Panc1 (cell line): ENCODE measurements at regions not wholly inside any gene's neighbourhood (a gene's known extent, or its start where the extent isn't known, plus 50 kb on each side); places are given as distances from the start of the nearest gene placed in this dataset.

Experiments
- ATAC-seq: fragments of 200-7000 bp; cut with Tn5 transposase; 2 replicates; pipeline ENCODE4 v1.9.1; 2020; ENCODE audit warnings: mild to moderate bottlenecking, moderate library complexity
- BruUV-seq: library from RNA; stranded (reverse); fragments of 400-500 nt; replicated peaks from 2 replicates; lab custom pipeline; 2021; lab: Mats Ljungman, UMichigan
- CTCF ChIA-PET: fragments of 300-600 bp; sonication (Branson Sonifier 250); formaldehyde crosslinking; loops from one replicate; lab custom pipeline; 2022; ENCODE audit warnings: antibody characterized with exemption; lab: Charles Lee
- POLR2A ChIA-PET: fragments of 300-600 bp; sonication (Branson Sonifier 250); formaldehyde crosslinking; loops from one replicate; lab custom pipeline; 2022; ENCODE audit warnings: antibody characterized with exemption; lab: Charles Lee
- DNase-seq: peaks from one replicate; pipeline ENCODE4 v3.0.0-alpha.2; 2010; ENCODE audit warnings: low read depth, low spot score
- H3K27ac ChIP-seq: 2 replicates; pipeline ENCODE4 v1.5.1; 2011; ENCODE audit warnings: mild to moderate bottlenecking, low read length, inconsistent platforms
- H3K27me3 ChIP-seq: fragments of 200-500 bp; sonication (Bioruptor generic); 2 replicates; pipeline ENCODE4 v1.6.0; 2014; ENCODE audit warnings: low read length, inconsistent platforms; ENCODE audit not compliant: control insufficient read depth, insufficient read depth
- H3K36me3 ChIP-seq: fragments of 200-500 bp; sonication (Bioruptor generic); 2 replicates; pipeline ENCODE4 v1.5.1; 2014; ENCODE audit warnings: inconsistent platforms, mild to moderate bottlenecking, low read length, moderate library complexity; ENCODE audit not compliant: control insufficient read depth, insufficient read depth
- H3K4me1 ChIP-seq: 2 replicates; pipeline ENCODE4 v1.5.1; 2011; ENCODE audit warnings: inconsistent platforms, mild to moderate bottlenecking, low read length, moderate library complexity; ENCODE audit not compliant: control insufficient read depth, insufficient read depth
- H3K4me3 ChIP-seq, 2 experiments: 2 replicates each; pipeline ENCODE4 v1.5.1; 2011 to 2012; ENCODE audit warnings: low read depth in 2 of 2, low read length in 2 of 2, mild to moderate bottlenecking in 2 of 2, inconsistent platforms in 1 of 2, moderate library complexity in 1 of 2
- H3K9me3 ChIP-seq: fragments of 200-500 bp; sonication (Bioruptor generic); 2 replicates; pipeline ENCODE4 v1.5.1; 2014; ENCODE audit warnings: low read depth, mild to moderate bottlenecking, inconsistent platforms, low read length, moderate library complexity; ENCODE audit not compliant: control insufficient read depth, insufficient read depth
- POLR2AphosphoS5 ChIP-seq: IDR thresholded peaks from 2 replicates; pipeline ENCODE4 v1.6.1; 2012; ENCODE audit warnings: mild to moderate bottlenecking, low read depth, low read length, moderate library complexity
- SIN3A ChIP-seq: IDR thresholded peaks from 2 replicates; pipeline ENCODE4 v1.6.1; 2012; ENCODE audit warnings: low read depth, mild to moderate bottlenecking, low read length, moderate library complexity, borderline replicate concordance; ENCODE audit not compliant: insufficient read depth
- TCF7L2 ChIP-seq: IDR thresholded peaks from 2 replicates; pipeline ENCODE4 v1.6.1; 2011; ENCODE audit warnings: mild to moderate bottlenecking, low read depth, low read length, inconsistent platforms
- in situ Hi-C: cut with HindIII; loops from 2 replicates; pipeline ENCODE4 v1.10.0; 2016; ENCODE audit warnings: low sequenced_read_pairs, low pct_unique_long_range_greater_than_20kb
- intact Hi-C: fragments of 100-400 bp; cut with micrococcal nuclease; formaldehyde crosslinking; loops from one replicate; pipeline ENCODE4 v1.10.0; 2022; ENCODE audit not compliant: unreplicated experiment
- TF ChIP-seq, protein P1 (sequence below), 2 experiments: IDR thresholded peaks; 2 replicates each; pipeline ENCODE4 v1.6.1; 2011 to 2012; ENCODE audit warnings: low read depth in 2 of 2, control low read depth in 1 of 2, low read length in 1 of 2, mild to moderate bottlenecking in 1 of 2, moderate library complexity in 1 of 2; ENCODE audit not compliant: insufficient read depth in 1 of 2
- TF ChIP-seq, protein P2 (sequence below): fragments of 450-650 bp; IDR thresholded peaks from 2 replicates; pipeline ENCODE4 v1.5.1; 2017; ENCODE audit warnings: mild to moderate bottlenecking

DNA sequence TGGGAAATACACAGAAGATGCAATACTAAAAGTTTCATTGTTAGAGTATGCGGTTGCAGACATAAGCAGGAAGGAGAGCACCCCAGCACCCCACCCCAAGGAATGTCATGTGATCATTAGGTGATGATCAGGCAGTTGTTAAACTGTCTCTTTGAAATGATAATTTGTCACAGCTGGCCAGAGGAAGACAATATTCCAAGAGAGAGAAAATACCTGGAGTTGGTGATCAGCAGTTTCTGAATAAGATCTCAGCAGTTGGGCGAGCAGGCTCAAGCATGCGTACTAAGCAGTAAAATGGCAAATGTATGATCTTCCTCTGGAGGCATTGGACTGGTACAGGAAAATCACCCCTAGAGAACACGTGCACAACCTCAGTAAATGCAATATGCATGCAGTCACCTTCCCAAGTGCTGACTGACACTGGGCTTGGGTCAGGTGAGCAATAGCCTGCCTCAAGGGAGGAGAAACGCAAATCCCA lies 250.1 kb upstream of the MBL2 start:
- no peaks in the 10 kb centered on the region for H3K9me3 ChIP-seq
- CTCF ChIA-PET = no interaction called here
- no peaks in the 10 kb centered on the region for H3K4me1 ChIP-seq
- intact Hi-C loops (no loop called here), in situ Hi-C loops (no loop called here)
- no peak overlapping the region for H3K27ac ChIP-seq
- no peak for ATAC-seq
- POLR2A ChIA-PET = no interaction called here
- no TSS peak for BruUV-seq
- no peak for DNase-seq
- TF ChIP-seq TCF7L2 = no peak
- no peak for TF ChIP-seq POLR2AphosphoS5
- TF ChIP-seq, protein P1, sequence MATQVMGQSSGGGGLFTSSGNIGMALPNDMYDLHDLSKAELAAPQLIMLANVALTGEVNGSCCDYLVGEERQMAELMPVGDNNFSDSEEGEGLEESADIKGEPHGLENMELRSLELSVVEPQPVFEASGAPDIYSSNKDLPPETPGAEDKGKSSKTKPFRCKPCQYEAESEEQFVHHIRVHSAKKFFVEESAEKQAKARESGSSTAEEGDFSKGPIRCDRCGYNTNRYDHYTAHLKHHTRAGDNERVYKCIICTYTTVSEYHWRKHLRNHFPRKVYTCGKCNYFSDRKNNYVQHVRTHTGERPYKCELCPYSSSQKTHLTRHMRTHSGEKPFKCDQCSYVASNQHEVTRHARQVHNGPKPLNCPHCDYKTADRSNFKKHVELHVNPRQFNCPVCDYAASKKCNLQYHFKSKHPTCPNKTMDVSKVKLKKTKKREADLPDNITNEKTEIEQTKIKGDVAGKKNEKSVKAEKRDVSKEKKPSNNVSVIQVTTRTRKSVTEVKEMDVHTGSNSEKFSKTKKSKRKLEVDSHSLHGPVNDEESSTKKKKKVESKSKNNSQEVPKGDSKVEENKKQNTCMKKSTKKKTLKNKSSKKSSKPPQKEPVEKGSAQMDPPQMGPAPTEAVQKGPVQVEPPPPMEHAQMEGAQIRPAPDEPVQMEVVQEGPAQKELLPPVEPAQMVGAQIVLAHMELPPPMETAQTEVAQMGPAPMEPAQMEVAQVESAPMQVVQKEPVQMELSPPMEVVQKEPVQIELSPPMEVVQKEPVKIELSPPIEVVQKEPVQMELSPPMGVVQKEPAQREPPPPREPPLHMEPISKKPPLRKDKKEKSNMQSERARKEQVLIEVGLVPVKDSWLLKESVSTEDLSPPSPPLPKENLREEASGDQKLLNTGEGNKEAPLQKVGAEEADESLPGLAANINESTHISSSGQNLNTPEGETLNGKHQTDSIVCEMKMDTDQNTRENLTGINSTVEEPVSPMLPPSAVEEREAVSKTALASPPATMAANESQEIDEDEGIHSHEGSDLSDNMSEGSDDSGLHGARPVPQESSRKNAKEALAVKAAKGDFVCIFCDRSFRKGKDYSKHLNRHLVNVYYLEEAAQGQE (IDR thresholded peaks at IDR 0.05; ENCODE audit: insufficient read depth in 1 of 2, low read depth in 2 of 2, low read length in 1 of 2) = no peak
- TF ChIP-seq SIN3A = no peak
- TF ChIP-seq, protein P2, sequence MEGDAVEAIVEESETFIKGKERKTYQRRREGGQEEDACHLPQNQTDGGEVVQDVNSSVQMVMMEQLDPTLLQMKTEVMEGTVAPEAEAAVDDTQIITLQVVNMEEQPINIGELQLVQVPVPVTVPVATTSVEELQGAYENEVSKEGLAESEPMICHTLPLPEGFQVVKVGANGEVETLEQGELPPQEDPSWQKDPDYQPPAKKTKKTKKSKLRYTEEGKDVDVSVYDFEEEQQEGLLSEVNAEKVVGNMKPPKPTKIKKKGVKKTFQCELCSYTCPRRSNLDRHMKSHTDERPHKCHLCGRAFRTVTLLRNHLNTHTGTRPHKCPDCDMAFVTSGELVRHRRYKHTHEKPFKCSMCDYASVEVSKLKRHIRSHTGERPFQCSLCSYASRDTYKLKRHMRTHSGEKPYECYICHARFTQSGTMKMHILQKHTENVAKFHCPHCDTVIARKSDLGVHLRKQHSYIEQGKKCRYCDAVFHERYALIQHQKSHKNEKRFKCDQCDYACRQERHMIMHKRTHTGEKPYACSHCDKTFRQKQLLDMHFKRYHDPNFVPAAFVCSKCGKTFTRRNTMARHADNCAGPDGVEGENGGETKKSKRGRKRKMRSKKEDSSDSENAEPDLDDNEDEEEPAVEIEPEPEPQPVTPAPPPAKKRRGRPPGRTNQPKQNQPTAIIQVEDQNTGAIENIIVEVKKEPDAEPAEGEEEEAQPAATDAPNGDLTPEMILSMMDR = no peak
- no peaks in the 10 kb centered on the region for H3K27me3 ChIP-seq
- no peaks in the 10 kb centered on the region for H3K36me3 ChIP-seq
- no peak overlapping the region for H3K4me3 ChIP-seq

DNA sequence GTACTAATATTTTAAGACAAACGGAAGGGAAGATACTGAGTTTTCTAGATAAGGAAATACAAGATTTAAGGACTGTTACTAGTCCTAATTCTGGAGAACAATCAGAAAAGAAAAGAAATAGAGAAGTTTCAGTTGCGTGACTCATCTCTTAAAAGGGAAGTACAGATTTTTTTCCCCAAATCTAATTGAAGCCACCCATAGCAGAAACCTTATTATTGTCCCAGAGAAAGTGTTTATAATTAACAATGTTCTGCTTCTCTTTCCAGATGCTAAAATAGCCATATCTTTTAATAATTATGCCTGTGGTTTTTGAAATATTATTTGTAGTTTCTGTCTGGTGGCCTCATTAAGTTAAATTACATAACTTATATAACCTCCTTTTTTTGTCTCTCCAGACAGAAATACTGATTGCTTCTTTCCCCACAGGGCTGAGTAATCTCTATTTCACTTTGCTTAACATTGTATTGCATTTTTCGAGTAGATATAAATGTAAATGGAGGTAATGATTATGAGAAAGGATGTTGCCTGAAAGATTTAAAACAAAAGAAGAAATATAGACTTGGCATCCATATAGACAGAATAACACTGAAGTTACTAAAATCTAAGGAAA lies 240.7 kb upstream of the MBL2 start:
- Histone ChIP-seq H3K4me1 (no peaks in the 10 kb centered on the region), H3K27ac (no peak overlapping the region), H3K27me3 (no peaks in the 10 kb centered on the region), H3K36me3 (no peaks in the 10 kb centered on the region), H3K4me3 (no peak overlapping the region), H3K9me3 (no peaks in the 10 kb centered on the region)
- ATAC-seq (no peak), DNase-seq (no peak)
- in situ Hi-C loops (no loop called here), intact Hi-C loops (no loop called here)
- no peak for TF ChIP-seq TCF7L2
- no peak for TF ChIP-seq SIN3A
- TF ChIP-seq, protein P2 = no peak
- no peak for TF ChIP-seq POLR2AphosphoS5
- ChIA-PET CTCF (no interaction called here), POLR2A (no interaction called here)
- BruUV-seq = no TSS peak
